ENCODE measurements at regions not wholly inside any gene's neighbourhood (a gene's known extent, or its start where the extent isn't known, plus 50 kb on each side); places are given as distances from the start of the nearest gene placed in this dataset.

GRCh38 chr3:20772869-20773268 is 586.9 kb upstream of the SGO1 start:
- no peak for TF ChIP-seq HDAC2 (IDR thresholded peaks at IDR 0.05; ENCODE audit: borderline replicate concordance in 1 of 2, low read depth in 2 of 2, low read length in 2 of 2)
- no peak for TF ChIP-seq EZH2 (IDR thresholded peaks at IDR 0.05; ENCODE audit: low read depth, low read length, severe bottlenecking)
- TF ChIP-seq TEAD4 (IDR thresholded peaks at IDR 0.05; ENCODE audit: low read depth, low read length) = no peak
- no peak for TF ChIP-seq SP4 (IDR thresholded peaks at IDR 0.05; ENCODE audit: low read length)
- no peak for TF ChIP-seq YY1 (IDR thresholded peaks at IDR 0.05; ENCODE audit: low read depth, low read length)
- TF ChIP-seq FOSL1 (IDR thresholded peaks at IDR 0.05; ENCODE audit: insufficient read depth, low read depth, low read length) = no peak
- TF ChIP-seq SIX5 (IDR thresholded peaks at IDR 0.05; ENCODE audit: low read depth, low read length) = no peak
- TF ChIP-seq, protein P1, sequence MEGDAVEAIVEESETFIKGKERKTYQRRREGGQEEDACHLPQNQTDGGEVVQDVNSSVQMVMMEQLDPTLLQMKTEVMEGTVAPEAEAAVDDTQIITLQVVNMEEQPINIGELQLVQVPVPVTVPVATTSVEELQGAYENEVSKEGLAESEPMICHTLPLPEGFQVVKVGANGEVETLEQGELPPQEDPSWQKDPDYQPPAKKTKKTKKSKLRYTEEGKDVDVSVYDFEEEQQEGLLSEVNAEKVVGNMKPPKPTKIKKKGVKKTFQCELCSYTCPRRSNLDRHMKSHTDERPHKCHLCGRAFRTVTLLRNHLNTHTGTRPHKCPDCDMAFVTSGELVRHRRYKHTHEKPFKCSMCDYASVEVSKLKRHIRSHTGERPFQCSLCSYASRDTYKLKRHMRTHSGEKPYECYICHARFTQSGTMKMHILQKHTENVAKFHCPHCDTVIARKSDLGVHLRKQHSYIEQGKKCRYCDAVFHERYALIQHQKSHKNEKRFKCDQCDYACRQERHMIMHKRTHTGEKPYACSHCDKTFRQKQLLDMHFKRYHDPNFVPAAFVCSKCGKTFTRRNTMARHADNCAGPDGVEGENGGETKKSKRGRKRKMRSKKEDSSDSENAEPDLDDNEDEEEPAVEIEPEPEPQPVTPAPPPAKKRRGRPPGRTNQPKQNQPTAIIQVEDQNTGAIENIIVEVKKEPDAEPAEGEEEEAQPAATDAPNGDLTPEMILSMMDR (IDR thresholded peaks at IDR 0.05; ENCODE audit: control extremely low read depth in 1 of 3, insufficient read depth in 1 of 3, low read depth in 1 of 3, low read length in 3 of 3) = no peak
- no peak for TF ChIP-seq RAD21 (IDR thresholded peaks at IDR 0.05 in 1 of 2, conservative IDR thresholded peaks at IDR 0.05 in 1 of 2; ENCODE audit: low read depth in 2 of 2, low read length in 2 of 2)
- TF ChIP-seq ZNF274 (IDR thresholded peaks at IDR 0.05; ENCODE audit: borderline replicate concordance, extremely low read depth, low read length) = no peak
- no peak for TF ChIP-seq E2F6 (IDR thresholded peaks at IDR 0.05)
- TF ChIP-seq, protein P2, sequence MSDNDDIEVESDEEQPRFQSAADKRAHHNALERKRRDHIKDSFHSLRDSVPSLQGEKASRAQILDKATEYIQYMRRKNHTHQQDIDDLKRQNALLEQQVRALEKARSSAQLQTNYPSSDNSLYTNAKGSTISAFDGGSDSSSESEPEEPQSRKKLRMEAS (IDR thresholded peaks at IDR 0.05) = no peak
- TF ChIP-seq CHD2 (IDR thresholded peaks at IDR 0.05; ENCODE audit: low read length) = no peak
